Fibroblast of pulmonary artery (primary cell): ENCODE measurements at regions not wholly inside any gene's neighbourhood (a gene's known extent, or its start where the extent isn't known, plus 50 kb on each side); places are given as distances from the start of the nearest gene placed in this dataset.
"Not testable (repeated sequence)": the region's sequence is repeated elsewhere in the genome, so short reads cannot be mapped to it uniquely, and the experiment has no call there.

Experiments
- DNase-seq: peaks from one replicate; pipeline ENCODE4 v3.0.0-alpha.2; 2010; ENCODE audit warnings: low read depth
- H3K4me3 ChIP-seq: replicated peaks from 2 replicates; pipeline ENCODE4 v1.5.1; 2011; ENCODE audit warnings: low read depth, mild to moderate bottlenecking, control low read depth, low read length, moderate library complexity
- CTCF ChIP-seq: IDR thresholded peaks from 2 replicates; pipeline ENCODE4 v1.5.1; 2011; ENCODE audit warnings: mild to moderate bottlenecking, control low read depth, low read length, inconsistent platforms; ENCODE audit errors: missing control alignments

- TF ChIP-seq CTCF = no peak
- peak; percentile 16 for DNase-seq
- no peak overlapping the region for H3K4me3 ChIP-seq
Observed at GRCh38 chr4:187908079-187908561, 87.5 kb upstream of the ZFP42 start.

GRCh38 chr4:187908731-187909130 lies 86.8 kb upstream of the ZFP42 start:
- TF ChIP-seq CTCF = no peak
- H3K4me3 ChIP-seq = no peak overlapping the region
- DNase-seq = no peak

- H3K4me3 ChIP-seq = no peak overlapping the region
- no peak for TF ChIP-seq CTCF
- no peak for DNase-seq
Observed at GRCh38 chr4:187910741-187911140, 84.8 kb upstream of the ZFP42 start.

GRCh38 chr4:187915406-187915805 lies 80.2 kb upstream of the ZFP42 start:
- not testable (repeated sequence) for DNase-seq, H3K4me3 ChIP-seq

- no peak overlapping the region for H3K4me3 ChIP-seq
- DNase-seq = no peak
- no peak for TF ChIP-seq CTCF
Observed at GRCh38 chr4:187919966-187920365, 75.6 kb upstream of the ZFP42 start.

- no peak for DNase-seq
- no peak overlapping the region for H3K4me3 ChIP-seq
- TF ChIP-seq CTCF = no peak
Observed at GRCh38 chr4:187921946-187922623, 73.5 kb upstream of the ZFP42 start.

GRCh38 chr4:187929024-187929423 lies 66.5 kb upstream of the ZFP42 start:
- DNase-seq = no peak
- no peak for TF ChIP-seq CTCF
- H3K4me3 ChIP-seq = no peak overlapping the region
